Stimulated activated CD4-positive, alpha-beta T cell treated with anti-CD3 and anti-CD28 coated beads, Interleukin-2, amount 100 ng/mL, for 48 hours (primary cell): ENCODE measurements at regions not wholly inside any gene's neighbourhood (a gene's known extent, or its start where the extent isn't known, plus 50 kb on each side); places are given as distances from the start of the nearest gene placed in this dataset.
"Not testable (repeated sequence)": the region's sequence is repeated elsewhere in the genome, so short reads cannot be mapped to it uniquely, and the experiment has no call there.

Experiments
- DNase-seq, 2 donors: peaks; one replicate each; pipeline ENCODE4 v3.0.0-alpha.2; 2020

DNA sequence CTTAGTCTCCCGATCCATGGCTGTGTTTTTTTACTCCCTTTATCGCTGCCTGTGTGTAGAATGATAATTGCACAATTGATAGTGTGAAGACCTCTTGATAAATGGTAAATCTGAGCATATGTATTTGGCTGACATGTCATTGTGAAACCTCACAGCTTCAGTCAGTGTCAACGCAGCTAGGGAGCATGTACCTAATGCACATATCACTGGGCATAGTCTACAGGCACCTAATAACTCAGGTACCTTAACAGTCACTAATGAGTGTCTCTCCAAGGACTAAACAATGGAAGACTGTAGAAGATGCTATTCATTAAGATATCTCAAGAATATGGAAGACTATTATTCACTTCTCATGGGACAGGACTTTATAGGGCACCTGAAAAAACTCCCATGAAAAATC, 101.0 kb upstream of the PTPN20 start:
- not testable (repeated sequence) for DNase-seq

DNA sequence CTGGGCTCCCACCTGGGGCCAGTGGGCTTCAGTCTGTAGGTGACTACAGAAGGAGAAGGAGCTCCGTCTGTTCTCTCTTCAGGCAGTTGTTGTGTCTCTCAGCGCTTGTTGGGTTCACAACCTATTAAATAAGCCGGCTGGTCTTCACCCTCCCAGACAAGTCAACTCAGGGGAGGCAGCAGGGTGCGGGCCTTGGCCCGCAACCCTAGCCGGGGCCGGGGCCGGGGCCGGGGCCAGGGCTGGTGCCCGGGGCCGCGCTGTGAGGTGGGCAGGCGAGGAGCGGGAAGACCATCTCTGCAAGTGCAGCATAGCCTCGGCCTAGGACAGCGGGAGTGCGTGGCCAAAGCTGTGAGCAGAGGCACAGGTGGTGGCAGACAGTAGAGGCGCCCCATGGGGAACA, 95.1 kb upstream of the PTPN20 start:
- DNase-seq = not testable (repeated sequence)

DNA sequence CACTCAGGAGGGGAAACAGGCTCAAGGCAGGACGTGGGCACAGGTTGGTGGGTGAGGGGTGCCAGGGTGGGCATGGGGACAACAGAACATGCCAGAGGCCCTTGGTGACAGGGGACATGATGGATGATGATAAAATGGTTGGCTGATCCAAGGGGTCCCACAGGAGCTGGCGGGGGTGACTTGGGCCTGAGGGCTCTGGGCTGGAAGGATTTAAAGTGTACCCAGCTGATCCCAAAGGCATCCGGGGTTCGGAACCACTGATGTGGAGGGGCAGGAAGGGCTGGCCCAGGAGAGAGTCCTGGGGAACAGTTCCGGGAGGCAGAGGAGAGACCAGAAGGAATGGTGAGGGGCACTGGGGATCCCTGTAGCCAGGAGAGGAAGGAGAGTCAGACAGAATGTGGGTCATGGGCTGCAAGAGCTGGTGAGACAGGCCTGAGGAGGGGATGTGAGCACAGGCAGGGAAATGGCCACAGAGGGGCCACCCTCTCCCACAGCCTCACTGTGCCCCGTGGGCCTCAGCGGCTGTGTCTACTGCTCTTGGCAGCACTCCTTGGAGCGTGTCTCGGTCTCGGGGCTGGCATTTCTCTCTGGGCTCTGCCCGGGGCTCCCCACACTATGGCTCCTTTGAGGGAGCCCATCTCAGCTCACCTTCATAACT, 70.7 kb upstream of the PTPN20 start:
- not testable (repeated sequence) for DNase-seq

DNA sequence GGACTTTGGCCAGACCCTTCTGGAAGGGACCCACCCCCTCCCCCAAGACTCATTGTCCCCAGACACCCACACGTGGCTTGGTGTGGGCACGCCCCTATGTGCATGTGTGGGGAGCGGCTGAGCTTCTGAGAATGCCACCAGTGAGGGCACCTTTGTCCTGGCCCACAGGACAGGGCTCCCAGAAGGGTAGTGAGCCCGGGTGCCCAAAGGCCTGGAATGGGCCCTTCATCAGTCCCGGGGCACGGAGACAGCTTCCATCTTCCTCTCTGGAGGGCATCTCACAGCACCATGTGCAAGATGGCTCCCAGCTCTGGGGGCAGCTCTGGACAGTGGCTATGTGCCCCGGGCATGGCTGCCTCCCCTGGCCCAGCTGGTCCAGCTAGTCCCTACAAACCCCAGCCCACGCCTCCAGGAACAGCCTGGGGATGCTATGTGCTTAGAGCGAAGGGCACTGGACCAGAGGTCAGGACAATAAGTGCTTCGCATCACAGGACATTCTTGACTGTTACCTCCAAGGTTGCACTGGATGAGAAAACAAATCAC, 70.1 kb upstream of the PTPN20 start:
- DNase-seq = not testable (repeated sequence)

DNA sequence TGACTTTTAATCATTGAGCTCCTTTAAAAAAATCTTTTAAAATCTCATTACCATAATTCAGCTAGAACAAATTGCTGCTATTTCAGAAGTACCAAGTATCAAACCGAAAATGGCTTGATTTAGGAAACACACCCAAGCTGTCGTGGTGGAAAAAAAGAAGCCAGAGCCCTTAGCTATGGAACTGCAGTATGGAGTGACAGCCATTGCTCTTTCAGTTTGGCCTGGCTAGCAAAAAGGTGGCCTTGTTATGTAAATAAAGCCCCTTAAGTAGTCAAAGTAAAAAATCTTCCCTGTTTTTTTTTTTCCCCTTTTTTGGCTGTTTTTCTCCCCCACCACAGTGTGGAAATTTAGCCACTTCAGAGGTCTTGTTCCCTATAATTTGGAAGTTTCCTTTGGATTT, 66.0 kb upstream of the PTPN20 start:
- DNase-seq = not testable (repeated sequence)

DNA sequence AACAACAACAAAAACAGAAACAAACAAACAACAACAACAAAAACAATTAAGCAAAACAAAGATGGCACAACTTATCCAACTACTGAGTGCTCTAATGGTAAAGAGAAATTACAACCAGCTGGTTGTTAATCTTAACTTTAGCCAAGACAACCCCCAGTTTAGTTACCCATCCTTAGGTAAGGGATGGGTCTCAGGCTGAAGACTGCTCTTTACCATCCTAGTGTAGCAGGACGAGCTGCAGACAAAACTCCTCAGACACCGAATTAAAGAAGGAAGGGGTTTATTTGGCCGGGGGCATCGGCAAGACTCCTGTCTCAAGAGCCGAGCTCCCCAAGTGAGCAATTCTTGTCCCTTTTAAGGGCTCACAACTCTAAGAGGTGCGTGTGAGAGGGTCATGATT, 65.6 kb upstream of the PTPN20 start:
- not testable (repeated sequence) for DNase-seq

DNA sequence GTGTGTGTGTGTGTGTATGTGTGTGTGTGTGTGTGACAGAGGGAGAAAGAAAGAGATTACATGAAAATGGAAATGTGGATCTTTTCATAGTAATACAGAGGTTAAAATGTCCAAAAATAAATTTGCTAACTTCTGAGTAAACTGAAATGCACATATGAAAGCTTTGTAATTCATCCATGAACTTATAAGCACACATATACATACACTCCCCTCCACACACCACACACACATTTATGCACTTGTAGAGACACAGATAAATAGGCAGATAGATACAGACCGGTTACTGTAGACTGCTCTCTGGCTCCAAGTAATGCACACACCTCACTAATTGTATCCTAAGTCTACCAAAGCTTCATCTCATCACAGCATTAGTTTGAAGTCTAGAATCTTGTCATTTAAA, 50.5 kb upstream of the PTPN20 start:
- DNase-seq = not testable (repeated sequence)
